IPS-15b (cell line): ENCODE measurements at regions not wholly inside any gene's neighbourhood (a gene's known extent, or its start where the extent isn't known, plus 50 kb on each side); places are given as distances from the start of the nearest gene placed in this dataset.

Experiments used
- H3K27me3 ChIP-seq: one replicate; pipeline ENCODE4 v1.6.1; 2013; ENCODE audit warnings: low read length; ENCODE audit not compliant: control insufficient read depth, insufficient read depth
- H3K36me3 ChIP-seq: one replicate; pipeline ENCODE4 v1.6.1; 2013; ENCODE audit warnings: low read length; ENCODE audit not compliant: control insufficient read depth, insufficient read depth
- H3K4me1 ChIP-seq: one replicate; pipeline ENCODE4 v1.6.1; 2013; ENCODE audit warnings: mild to moderate bottlenecking, low read length; ENCODE audit not compliant: control insufficient read depth, insufficient read depth
- H3K4me3 ChIP-seq: one replicate; pipeline ENCODE4 v1.5.1; 2013; ENCODE audit warnings: low read depth, low read length
- H3K9ac ChIP-seq: one replicate; pipeline ENCODE4 v1.6.1; 2013; ENCODE audit warnings: low read depth, mild to moderate bottlenecking, low read length
- H3K9me3 ChIP-seq: one replicate; pipeline ENCODE4 v1.6.1; 2013; ENCODE audit warnings: mild to moderate bottlenecking, low read length; ENCODE audit not compliant: control insufficient read depth, insufficient read depth

DNA sequence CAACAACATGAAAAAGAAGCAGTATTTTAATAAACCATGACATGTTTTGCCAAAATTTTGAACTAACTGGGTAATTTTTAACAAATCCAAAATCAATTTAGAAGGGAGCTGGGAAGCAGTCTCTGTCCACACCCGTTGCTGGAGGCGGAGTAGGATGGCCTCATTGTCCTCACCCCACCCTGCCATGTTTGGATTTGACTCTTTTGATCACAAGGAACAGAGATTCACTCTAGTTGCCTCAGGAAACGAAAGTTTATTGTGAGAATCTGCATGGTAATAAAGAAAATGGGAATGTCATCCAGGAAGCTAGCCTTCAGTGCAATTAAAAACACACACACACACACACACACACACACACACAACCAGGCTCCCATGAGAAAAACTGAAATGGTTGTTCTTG is 145.4 kb downstream of the SLC30A10 start:
- H3K27me3 ChIP-seq, result no peaks in the 10 kb centered on the region
- no peaks in the 10 kb centered on the region for H3K4me1 ChIP-seq
- no peak overlapping the region for H3K9ac ChIP-seq
- H3K9me3 ChIP-seq, result no peaks in the 10 kb centered on the region
- H3K36me3 ChIP-seq, result no peaks in the 10 kb centered on the region
- H3K4me3 ChIP-seq, result no peak overlapping the region

- Histone ChIP-seq H3K36me3 (no peaks in the 10 kb centered on the region), H3K27me3 (no peaks in the 10 kb centered on the region), H3K4me3 (no peak overlapping the region), H3K9ac (no peak overlapping the region), H3K9me3 (no peaks in the 10 kb centered on the region), H3K4me1 (no peaks in the 10 kb centered on the region)
Measured at GRCh38 chr1:219782311-219782710, 146.0 kb downstream of the SLC30A10 start.

GRCh38 chr1:219781491-219781890 is 146.9 kb downstream of the SLC30A10 start:
- no peak overlapping the region for H3K9ac ChIP-seq
- H3K27me3 ChIP-seq, result no peaks in the 10 kb centered on the region
- H3K9me3 ChIP-seq, result no peaks in the 10 kb centered on the region
- H3K36me3 ChIP-seq, result no peaks in the 10 kb centered on the region
- no peak overlapping the region for H3K4me3 ChIP-seq
- H3K4me1 ChIP-seq, result no peaks in the 10 kb centered on the region

DNA sequence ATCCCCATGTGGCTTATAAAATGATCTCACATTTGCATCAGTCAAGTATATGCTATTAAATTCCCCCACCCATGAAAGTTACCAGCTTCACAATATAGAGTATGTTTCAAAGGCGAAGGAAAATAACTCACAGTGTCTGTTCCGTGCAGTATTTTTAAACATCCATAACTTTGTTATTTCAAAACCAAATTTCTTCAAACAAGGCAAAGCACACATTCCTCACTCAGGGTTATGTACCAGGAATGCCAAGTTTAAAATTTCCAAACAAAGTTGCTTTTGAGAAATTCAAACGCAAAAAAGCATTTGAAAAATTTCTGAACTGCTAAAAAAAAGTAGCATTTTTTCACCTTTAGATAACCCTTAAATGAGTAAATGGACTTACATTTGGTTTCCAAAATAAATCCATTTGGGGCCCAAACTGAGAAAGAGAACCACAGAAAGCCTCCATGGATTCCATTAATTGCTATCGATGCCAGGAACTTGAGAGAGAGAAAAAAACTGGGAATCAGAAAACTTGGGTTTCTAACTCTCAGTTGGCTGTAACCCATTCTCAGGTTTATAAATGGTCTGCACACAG is 149.5 kb downstream of the SLC30A10 start:
- H3K4me3 ChIP-seq, result no peak overlapping the region
- no peaks in the 10 kb centered on the region for H3K36me3 ChIP-seq
- no peaks in the 10 kb centered on the region for H3K27me3 ChIP-seq
- H3K4me1 ChIP-seq, result no peaks in the 10 kb centered on the region
- H3K9me3 ChIP-seq, result no peaks in the 10 kb centered on the region
- H3K9ac ChIP-seq, result no peak overlapping the region

- H3K4me1 ChIP-seq, result no peaks in the 10 kb centered on the region
- H3K36me3 ChIP-seq, result no peaks in the 10 kb centered on the region
- no peaks in the 10 kb centered on the region for H3K27me3 ChIP-seq
- no peak overlapping the region for H3K4me3 ChIP-seq
- H3K9me3 ChIP-seq, result no peaks in the 10 kb centered on the region
- no peak overlapping the region for H3K9ac ChIP-seq
Measured at GRCh38 chr1:219778110-219778509, 150.2 kb downstream of the SLC30A10 start.

GRCh38 chr1:219774386-219774785 is 154.0 kb downstream of the SLC30A10 start:
- no peaks in the 10 kb centered on the region for H3K4me1 ChIP-seq

GRCh38 chr1:219773775-219774174 is 154.6 kb downstream of the SLC30A10 start:
- no peak overlapping the region for H3K4me3 ChIP-seq
- no peak overlapping the region for H3K9ac ChIP-seq
- H3K9me3 ChIP-seq, result no peaks in the 10 kb centered on the region
- H3K4me1 ChIP-seq, result no peaks in the 10 kb centered on the region
- H3K27me3 ChIP-seq, result no peaks in the 10 kb centered on the region
- H3K36me3 ChIP-seq, result no peaks in the 10 kb centered on the region

More at GRCh38 chr1:219774386-219774785, 154.0 kb downstream of the SLC30A10 start:
- Histone ChIP-seq H3K9ac (no peak overlapping the region), H3K9me3 (no peaks in the 10 kb centered on the region), H3K27me3 (no peaks in the 10 kb centered on the region), H3K36me3 (no peaks in the 10 kb centered on the region), H3K4me3 (no peak overlapping the region)

- Histone ChIP-seq H3K4me3 (no peak overlapping the region), H3K36me3 (no peaks in the 10 kb centered on the region), H3K27me3 (no peaks in the 10 kb centered on the region), H3K4me1 (no peaks in the 10 kb centered on the region), H3K9me3 (no peaks in the 10 kb centered on the region), H3K9ac (no peak overlapping the region)
Measured at GRCh38 chr1:219773110-219773509, 155.2 kb downstream of the SLC30A10 start.

- no peak overlapping the region for H3K4me3 ChIP-seq
- H3K4me1 ChIP-seq, result no peaks in the 10 kb centered on the region
- H3K9ac ChIP-seq, result no peak overlapping the region
- no peaks in the 10 kb centered on the region for H3K27me3 ChIP-seq
- H3K36me3 ChIP-seq, result no peaks in the 10 kb centered on the region
- H3K9me3 ChIP-seq, result no peaks in the 10 kb centered on the region
Measured at GRCh38 chr1:219772265-219773036, 155.9 kb downstream of the SLC30A10 start.

- no peak overlapping the region for H3K9ac ChIP-seq
- no peaks in the 10 kb centered on the region for H3K36me3 ChIP-seq
- no peaks in the 10 kb centered on the region for H3K9me3 ChIP-seq
- no peaks in the 10 kb centered on the region for H3K4me1 ChIP-seq
- no peak overlapping the region for H3K4me3 ChIP-seq
- H3K27me3 ChIP-seq, result no peaks in the 10 kb centered on the region
Measured at GRCh38 chr1:219771080-219771479, 157.3 kb downstream of the SLC30A10 start.

- Histone ChIP-seq H3K27me3 (no peaks in the 10 kb centered on the region), H3K4me1 (no peaks in the 10 kb centered on the region), H3K9me3 (no peaks in the 10 kb centered on the region), H3K36me3 (no peaks in the 10 kb centered on the region), H3K4me3 (no peak overlapping the region), H3K9ac (no peak overlapping the region)
Measured at GRCh38 chr1:219763321-219763720, 150.4 kb upstream of the ZC3H11B start.

DNA sequence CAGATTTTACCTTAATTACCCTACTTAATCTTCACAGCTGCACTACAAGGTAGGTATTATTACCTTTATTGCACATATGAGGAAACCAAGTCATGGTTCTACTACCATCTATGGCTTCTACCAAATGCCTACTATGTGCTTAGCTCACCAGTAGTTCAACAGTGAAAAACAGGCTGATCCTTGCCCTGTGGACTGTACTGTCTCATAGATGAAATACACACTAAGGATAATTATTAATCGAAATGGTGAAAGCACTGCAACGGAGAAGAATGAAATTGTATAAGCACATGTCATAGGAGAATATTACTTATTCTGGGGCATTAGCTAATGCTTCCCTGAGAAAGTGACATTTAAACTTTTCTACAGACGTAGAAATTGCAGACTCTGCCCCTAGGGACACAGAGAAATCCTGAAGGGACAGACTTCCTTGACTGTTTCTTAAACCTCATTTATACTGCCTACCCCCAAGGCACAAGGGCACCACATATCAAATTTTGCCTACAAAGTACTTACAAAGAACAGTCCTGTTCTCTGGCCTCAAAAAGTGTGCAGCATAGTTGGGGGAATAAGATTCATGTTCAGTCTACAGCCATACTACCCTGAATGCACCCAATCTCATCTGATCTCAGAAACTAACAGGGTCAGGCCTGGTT is 148.4 kb upstream of the ZC3H11B start:
- H3K9me3 ChIP-seq, result no peaks in the 10 kb centered on the region
- no peak overlapping the region for H3K9ac ChIP-seq
- H3K4me1 ChIP-seq, result no peaks in the 10 kb centered on the region
- H3K27me3 ChIP-seq, result no peaks in the 10 kb centered on the region
- H3K36me3 ChIP-seq, result no peaks in the 10 kb centered on the region
- no peak overlapping the region for H3K4me3 ChIP-seq
